ENCODE measurements at regions not wholly inside any gene's neighbourhood (a gene's known extent, or its start where the extent isn't known, plus 50 kb on each side); places are given as distances from the start of the nearest gene placed in this dataset.

DNA sequence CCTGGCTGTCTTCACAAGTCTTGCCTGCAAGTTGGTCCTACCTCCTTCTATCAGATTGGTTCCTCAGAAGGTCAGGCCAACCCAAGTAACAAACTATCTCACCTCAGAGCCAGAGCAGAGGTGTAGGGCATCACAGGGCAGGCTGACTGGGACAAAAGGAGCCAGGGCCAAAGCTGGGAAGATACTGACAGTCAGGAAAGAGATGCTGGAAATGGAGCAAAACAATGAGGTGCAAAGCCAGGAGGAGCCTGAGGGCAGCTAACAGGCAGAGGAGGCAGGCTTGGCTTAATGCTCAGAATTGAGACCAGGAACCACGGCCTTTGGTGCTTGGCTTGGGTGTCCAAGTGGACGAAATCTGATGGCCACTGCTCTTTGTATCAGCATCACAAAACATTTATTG lies 68.4 kb upstream of the PNMA1 start:
- DNase-seq (ENCODE audit: low read depth): no peak

DNA sequence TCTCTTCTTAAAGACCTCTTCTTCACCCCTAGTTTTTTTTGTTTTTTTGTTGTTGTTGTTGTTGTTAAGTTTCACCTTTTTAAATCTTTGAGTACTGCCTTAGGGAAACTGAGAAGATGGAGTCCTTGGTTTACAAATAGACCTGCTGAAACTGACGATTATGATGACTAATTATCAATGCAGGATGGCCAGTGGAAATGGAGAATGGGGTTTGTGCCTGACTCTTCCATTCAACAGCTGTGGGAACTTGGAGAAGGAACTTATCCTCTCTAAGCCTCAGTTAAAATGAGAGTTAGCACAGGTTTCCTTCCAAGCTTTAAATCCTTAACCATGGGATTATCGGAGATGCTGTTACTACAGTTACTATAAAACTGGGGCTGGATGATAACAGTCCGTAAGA lies 66.7 kb upstream of the PNMA1 start:
- DNase-seq (ENCODE audit: low read depth): no peak

DNA sequence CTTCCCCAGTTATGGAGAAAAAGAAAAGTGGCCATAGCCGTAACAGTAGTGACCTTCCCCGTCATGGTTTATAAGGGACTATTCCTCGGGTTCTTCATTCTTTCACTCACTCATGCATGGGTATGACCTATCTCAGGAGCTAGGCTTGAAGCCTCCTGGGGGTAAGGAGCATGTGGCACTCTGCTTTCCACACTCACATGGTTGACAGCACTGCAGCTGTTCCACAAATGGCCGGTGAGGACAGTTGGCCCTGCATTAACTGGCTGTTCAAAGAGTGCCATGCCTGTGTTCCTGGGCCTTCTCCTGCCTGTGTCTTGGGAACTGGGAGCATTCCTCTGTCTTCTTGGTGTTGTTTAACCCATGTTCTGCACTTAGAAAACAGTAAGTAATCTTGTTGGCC lies 66.2 kb upstream of the PNMA1 start:
- no peak for DNase-seq (ENCODE audit: low read depth)

- DNase-seq (ENCODE audit: low read depth): no peak
Measured at GRCh38 chr14:73778736-73779135, 64.6 kb upstream of the PNMA1 start.

- no peak for DNase-seq (ENCODE audit: low read depth)
Measured at GRCh38 chr14:73777420-73777819, 63.2 kb upstream of the PNMA1 start.

DNA sequence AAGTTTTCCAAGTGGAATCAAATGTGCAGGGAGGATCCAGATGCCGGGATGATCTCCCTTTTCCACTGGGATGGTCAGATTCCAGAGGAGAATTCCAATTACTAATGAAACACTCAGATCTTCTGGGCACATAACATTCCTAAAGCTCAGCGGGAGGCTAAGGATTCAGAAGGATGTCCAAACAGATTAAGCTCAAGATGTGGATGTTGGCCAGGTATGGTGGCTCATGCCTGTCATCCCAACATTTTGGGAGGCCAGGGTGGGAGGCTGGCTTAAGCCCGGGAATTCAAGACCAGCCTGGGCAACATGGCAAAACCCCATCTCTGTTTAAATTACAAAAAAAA lies 62.0 kb upstream of the PNMA1 start:
- no peak for DNase-seq (ENCODE audit: low read depth)

DNA sequence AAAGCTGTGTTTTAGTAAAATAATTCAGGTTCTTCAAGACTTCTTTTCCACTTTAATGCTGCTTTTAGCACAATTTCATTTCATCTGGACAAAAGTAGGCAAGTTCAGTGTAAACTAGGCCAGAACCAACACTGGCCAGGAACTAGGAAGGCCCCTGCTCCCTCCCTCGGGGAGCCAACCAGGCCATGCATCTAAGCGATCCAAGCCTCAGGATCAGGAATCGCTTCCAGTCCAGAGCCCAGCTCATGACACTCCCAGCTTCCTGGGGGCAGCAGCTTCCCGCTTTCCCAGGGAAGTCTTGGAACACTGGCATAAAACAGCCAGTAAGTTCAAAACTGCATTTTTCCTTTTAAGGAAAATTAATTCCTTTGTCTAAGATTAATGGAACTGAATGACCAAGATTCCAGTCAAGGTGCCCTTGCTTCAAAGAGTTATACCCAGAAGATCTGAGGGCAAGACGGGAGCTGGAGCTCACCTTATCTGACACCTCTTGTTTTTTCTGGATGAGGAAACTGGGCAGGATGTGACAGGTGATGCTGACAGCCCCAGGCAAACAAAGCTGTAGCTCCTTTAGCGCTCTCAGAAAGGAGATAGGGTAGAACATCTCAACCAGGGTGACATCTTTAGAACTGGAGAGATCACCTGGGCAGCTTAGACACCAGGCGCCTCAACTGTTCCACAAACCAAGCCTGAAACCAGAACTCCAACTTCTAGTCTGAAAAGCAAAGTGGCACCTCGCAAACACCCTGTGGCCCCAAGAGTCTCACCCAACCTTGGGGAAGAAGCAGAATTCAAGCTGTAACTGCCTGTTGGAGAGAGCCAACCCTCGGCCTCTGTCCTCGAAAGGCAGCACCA lies 61.4 kb upstream of the PNMA1 start:
- DNase-seq (ENCODE audit: low read depth): no peak

- DNase-seq (ENCODE audit: low read depth): no peak
Measured at GRCh38 chr14:73774671-73775070, 60.5 kb upstream of the PNMA1 start.

GRCh38 chr14:73774241-73774570 lies 60.0 kb upstream of the PNMA1 start:
- no peak for DNase-seq (ENCODE audit: low read depth)

GRCh38 chr14:73773441-73774240 lies 59.5 kb upstream of the PNMA1 start:
- no peak for DNase-seq (ENCODE audit: low read depth)

DNA sequence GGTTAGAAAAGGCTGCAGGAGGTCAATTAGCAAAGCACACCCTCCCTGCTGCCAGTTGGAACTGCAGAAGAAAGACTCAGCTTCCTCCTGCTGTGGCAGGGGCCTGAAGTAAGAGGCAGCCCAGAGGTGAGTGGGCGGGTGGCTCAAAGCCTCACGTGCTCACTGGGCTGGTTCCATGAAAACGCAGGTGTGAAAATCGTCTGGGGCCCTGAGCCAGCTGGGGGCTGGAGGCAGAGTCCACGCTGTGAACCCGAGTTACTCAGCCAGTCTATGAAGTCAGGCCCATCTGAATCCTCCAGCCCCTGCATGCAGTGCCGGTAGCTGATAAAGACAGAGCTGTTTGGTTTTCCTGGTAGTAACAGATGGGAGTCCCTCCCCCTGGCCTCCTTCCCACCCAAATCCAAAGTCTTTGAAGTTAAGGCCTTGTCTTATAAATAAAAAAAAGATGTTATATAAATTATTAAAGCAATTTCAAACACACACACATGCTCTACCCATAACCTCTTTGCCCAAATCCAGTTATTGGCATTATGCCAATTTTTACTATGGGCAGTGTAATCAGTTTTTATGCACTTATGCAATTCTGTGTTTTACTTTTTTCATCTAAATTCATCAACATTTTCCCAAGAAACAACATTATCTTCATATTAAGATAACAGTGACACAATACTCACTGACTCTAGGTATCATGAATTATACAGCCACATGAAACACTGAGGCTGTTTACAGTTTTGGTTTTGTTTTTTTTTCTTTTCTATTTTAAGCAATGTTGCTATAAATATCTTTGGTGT lies 57.9 kb upstream of the PNMA1 start:
- DNase-seq (ENCODE audit: low read depth): peak; percentile 93

DNA sequence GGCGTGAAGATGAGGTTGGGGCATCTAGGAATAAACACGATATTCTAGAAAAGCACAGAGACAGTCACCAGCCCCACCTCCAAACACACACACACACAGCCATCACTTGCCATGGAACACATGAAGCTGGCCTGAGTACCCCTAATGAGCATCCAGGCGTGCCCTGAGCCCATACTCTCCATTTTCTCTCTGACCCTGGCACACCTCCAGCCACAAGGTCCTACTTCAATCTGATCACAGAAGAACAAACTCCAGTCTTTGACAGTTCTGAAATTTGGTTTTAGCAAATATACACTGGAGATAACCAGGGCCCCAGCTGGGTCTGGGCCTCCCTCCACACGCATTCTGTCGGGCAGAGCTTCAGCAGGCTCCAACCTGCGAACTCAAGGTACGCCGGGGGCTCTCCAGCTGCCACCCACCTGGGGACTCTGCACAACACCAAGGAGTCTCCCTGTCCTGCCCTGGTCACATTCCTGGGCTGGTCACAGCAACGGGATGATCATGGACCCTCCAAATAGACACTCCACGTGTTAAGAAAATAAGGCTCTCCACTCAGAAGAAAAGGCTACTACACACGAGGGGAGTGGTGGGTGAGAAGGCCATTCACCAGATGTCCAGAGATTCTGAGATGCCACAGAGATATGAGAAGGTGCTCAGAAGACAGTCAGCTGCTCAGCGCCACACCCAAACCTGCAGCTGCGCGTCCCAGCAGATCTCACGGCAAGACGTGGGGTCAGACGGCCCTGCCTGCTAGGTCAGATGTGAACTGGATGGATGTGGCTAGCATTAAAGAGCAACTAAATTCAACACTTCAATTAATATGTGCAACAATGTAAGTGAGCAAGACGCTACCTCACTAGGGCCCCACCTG lies 57.0 kb upstream of the PNMA1 start:
- no peak for DNase-seq (ENCODE audit: low read depth)

DNA sequence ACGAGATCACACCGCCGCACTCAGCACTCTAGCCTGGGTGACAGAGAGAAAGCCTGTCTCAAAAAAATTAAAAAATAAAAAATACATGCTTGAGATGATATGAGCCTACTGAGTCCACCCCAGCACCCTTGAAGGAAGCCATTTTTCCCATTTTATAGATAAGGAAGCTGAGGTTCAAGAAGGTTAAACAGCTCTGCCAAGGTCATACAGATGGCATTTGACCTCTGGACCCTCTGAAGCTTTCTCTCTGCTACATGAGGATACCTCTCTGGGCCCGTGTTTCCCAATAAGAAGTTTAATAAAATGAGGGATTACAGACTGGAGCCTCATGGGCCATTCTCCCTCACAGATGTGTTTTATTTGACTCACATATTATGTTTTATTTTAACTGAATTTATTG lies 53.9 kb upstream of the PNMA1 start:
- no peak for DNase-seq (ENCODE audit: low read depth)

DNA sequence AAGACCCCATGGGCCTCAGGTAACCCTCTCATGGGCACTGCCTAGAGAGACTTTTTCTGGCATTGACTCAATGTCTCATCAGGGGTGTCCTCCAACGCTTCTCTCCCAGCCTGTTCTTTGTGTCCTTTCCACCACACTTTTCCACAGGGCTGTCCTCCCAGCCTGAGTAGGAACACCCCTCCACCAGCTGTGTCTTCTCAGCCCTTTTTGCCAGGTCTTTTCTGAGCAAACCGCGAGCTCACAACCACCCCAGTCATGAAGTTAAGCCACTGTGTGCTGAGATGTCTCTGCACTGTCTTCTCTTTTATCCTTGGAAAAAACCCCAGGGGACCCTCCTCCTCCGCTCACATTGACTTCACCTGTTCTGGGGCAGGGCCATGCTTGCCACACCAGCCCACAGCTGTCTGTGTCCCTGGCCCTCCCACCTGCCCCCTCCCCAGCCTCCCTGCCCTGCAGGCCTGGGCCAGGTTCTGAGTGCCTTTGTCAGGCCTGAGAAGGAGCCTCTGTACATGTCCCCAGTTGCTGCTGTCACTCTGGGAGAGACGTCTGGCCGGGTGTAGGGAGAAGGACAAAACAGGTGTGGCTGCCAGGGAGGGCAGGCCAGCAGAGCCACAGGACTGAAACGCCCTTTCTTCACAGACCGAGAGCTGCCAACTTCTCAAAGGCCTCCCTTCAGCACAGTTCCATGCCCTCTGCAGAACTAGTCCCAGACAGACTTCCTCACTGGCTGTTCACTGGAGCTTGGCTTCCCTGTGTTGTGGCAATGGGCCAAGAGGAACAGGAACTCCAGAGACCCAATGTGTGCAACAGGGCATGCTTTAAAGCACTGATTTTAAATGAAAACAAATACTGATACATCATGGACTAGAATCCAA lies 50.5 kb upstream of the PNMA1 start:
- DNase-seq (ENCODE audit: low read depth): no peak
